ENCODE measurements at regions not wholly inside any gene's neighbourhood (a gene's known extent, or its start where the extent isn't known, plus 50 kb on each side); places are given as distances from the start of the nearest gene placed in this dataset.

GRCh38 chr3:147816752-147817151, 407.6 kb downstream of the ZIC1 start:
- Histone ChIP-seq H3K9me3 (ENCODE audit: low read depth, low read length, poor library complexity, severe bottlenecking) (no peaks in the 10 kb centered on the region), H3K27ac (ENCODE audit: low read depth, low read length, poor library complexity, severe bottlenecking) (no peak overlapping the region), H3K36me3 (ENCODE audit: insufficient read depth, low read length, poor library complexity, severe bottlenecking) (no peaks in the 10 kb centered on the region), H3K4me1 (ENCODE audit: insufficient read depth, low read length, poor library complexity, severe bottlenecking) (no peaks in the 10 kb centered on the region), H3K4me3 (ENCODE audit: low read depth, low read length, poor library complexity, severe bottlenecking) (no peak overlapping the region), H3K27me3 (replicated peaks; ENCODE audit: insufficient read depth, low read depth, low read length, poor library complexity) (no peaks in the 10 kb centered on the region)
- intact Hi-C loops (cut with micrococcal nuclease; ENCODE audit: unreplicated experiment): no loop called here
- CTCF ChIA-PET: no interaction called here
- no TSS peak for BruUV-seq (replicated peaks)
- no peak for TF ChIP-seq CTCF (conservative IDR thresholded peaks at IDR 0.05; ENCODE audit: low read depth, low read length)
- DNase-seq (ENCODE audit: low spot score): peak; percentile 33
- POLR2A ChIA-PET (ENCODE audit: low non-redundant PET): interaction anchor here (0.6 kb wide), 1 partner anchor 1142 kb away, joined by 8 read pairs; no protein-coding TSS in a partner anchor

- Histone ChIP-seq H3K9me3 (ENCODE audit: low read depth, low read length, poor library complexity, severe bottlenecking) (no peaks in the 10 kb centered on the region), H3K27ac (ENCODE audit: low read depth, low read length, poor library complexity, severe bottlenecking) (no peak overlapping the region), H3K4me3 (ENCODE audit: low read depth, low read length, poor library complexity, severe bottlenecking) (no peak overlapping the region), H3K4me1 (ENCODE audit: insufficient read depth, low read length, poor library complexity, severe bottlenecking) (no peaks in the 10 kb centered on the region), H3K27me3 (replicated peaks; ENCODE audit: insufficient read depth, low read depth, low read length, poor library complexity) (no peaks in the 10 kb centered on the region), H3K36me3 (ENCODE audit: insufficient read depth, low read length, poor library complexity, severe bottlenecking) (no peaks in the 10 kb centered on the region)
- TF ChIP-seq EZH2 (IDR thresholded peaks at IDR 0.05; ENCODE audit: borderline replicate concordance, low read depth, low read length, poor library complexity, severe bottlenecking) (no peak), CTCF (conservative IDR thresholded peaks at IDR 0.05; ENCODE audit: low read depth, low read length) (no peak)
- ChIA-PET CTCF (no interaction called here), POLR2A (ENCODE audit: low non-redundant PET) (no interaction called here)
- DNase-seq (ENCODE audit: low spot score): no peak
- BruUV-seq (replicated peaks): no TSS peak
- intact Hi-C loops (cut with micrococcal nuclease; ENCODE audit: unreplicated experiment): no loop called here
These were observed 423.4 kb downstream of the ZIC1 start for GRCh38 chr3:147832611-147833010.

- DNase-seq (ENCODE audit: low spot score): no peak
- TF ChIP-seq EZH2 (IDR thresholded peaks at IDR 0.05; ENCODE audit: borderline replicate concordance, low read depth, low read length, poor library complexity, severe bottlenecking) (no peak), CTCF (conservative IDR thresholded peaks at IDR 0.05; ENCODE audit: low read depth, low read length) (no peak)
- Histone ChIP-seq H3K27me3 (replicated peaks; ENCODE audit: insufficient read depth, low read depth, low read length, poor library complexity) (no peaks in the 10 kb centered on the region), H3K9me3 (ENCODE audit: low read depth, low read length, poor library complexity, severe bottlenecking) (no peaks in the 10 kb centered on the region), H3K36me3 (ENCODE audit: insufficient read depth, low read length, poor library complexity, severe bottlenecking) (no peaks in the 10 kb centered on the region), H3K27ac (ENCODE audit: low read depth, low read length, poor library complexity, severe bottlenecking) (no peak overlapping the region), H3K4me3 (ENCODE audit: low read depth, low read length, poor library complexity, severe bottlenecking) (no peak overlapping the region), H3K4me1 (ENCODE audit: insufficient read depth, low read length, poor library complexity, severe bottlenecking) (no peaks in the 10 kb centered on the region)
- no TSS peak for BruUV-seq (replicated peaks)
- CTCF ChIA-PET: no interaction called here
- POLR2A ChIA-PET (ENCODE audit: low non-redundant PET): no interaction called here
- intact Hi-C loops (cut with micrococcal nuclease; ENCODE audit: unreplicated experiment): loop anchor here (5.0 kb wide), 1 partner anchor 241 kb away; no protein-coding TSS in a partner anchor
These were observed 427.2 kb downstream of the ZIC1 start for GRCh38 chr3:147836330-147836729.

Measured in A673 (cell line).